D721Med (cell line): ENCODE measurements at regions not wholly inside any gene's neighbourhood (a gene's known extent, or its start where the extent isn't known, plus 50 kb on each side); places are given as distances from the start of the nearest gene placed in this dataset.
A peak's percentile ranks its signal among the peaks of the same experiment; 100 is the strongest.
"Not testable (repeated sequence)": the region's sequence is repeated elsewhere in the genome, so short reads cannot be mapped to it uniquely, and the experiment has no call there.

Experiments
- DNase-seq: peaks from one replicate; pipeline ENCODE4 v3.0.0; 2011; ENCODE audit warnings: low spot score; ENCODE audit not compliant: insufficient read length
- FAIRE-seq: peaks from 2 replicates; lab custom pipeline; 2011; peaks lifted over from hg19 to GRCh38; lab: Jason Lieb, UNC
- TF ChIP-seq, protein P1 (sequence below): IDR thresholded peaks from 2 replicates; pipeline ENCODE4 v1.5.1; 2012; ENCODE audit warnings: mild to moderate bottlenecking, control low read depth; ENCODE audit not compliant: insufficient read depth; ENCODE audit errors: missing control alignments

DNA sequence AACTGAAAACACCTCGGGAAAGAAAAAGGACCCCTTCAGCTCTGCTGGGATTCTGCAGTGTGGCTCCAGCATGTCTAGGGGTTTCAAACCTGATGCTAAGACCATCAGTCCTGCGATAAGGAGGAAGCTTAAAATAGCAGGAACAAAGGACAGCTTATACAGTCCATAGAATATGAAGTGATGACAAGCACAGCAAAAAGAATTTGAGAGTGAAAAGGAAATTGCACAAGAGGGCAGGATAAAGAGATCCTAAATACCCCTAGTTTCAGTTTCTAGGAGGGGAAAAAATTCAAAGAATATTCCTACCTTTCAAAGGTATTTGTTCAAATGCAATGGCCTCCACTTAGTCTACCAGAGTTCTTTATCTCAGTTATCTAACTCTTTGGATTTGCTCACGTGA lies 171.4 kb downstream of the TGFB2 start:
- DNase-seq = no peak
- FAIRE-seq = no peak
- TF ChIP-seq, protein P1, sequence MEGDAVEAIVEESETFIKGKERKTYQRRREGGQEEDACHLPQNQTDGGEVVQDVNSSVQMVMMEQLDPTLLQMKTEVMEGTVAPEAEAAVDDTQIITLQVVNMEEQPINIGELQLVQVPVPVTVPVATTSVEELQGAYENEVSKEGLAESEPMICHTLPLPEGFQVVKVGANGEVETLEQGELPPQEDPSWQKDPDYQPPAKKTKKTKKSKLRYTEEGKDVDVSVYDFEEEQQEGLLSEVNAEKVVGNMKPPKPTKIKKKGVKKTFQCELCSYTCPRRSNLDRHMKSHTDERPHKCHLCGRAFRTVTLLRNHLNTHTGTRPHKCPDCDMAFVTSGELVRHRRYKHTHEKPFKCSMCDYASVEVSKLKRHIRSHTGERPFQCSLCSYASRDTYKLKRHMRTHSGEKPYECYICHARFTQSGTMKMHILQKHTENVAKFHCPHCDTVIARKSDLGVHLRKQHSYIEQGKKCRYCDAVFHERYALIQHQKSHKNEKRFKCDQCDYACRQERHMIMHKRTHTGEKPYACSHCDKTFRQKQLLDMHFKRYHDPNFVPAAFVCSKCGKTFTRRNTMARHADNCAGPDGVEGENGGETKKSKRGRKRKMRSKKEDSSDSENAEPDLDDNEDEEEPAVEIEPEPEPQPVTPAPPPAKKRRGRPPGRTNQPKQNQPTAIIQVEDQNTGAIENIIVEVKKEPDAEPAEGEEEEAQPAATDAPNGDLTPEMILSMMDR = no peak

DNA sequence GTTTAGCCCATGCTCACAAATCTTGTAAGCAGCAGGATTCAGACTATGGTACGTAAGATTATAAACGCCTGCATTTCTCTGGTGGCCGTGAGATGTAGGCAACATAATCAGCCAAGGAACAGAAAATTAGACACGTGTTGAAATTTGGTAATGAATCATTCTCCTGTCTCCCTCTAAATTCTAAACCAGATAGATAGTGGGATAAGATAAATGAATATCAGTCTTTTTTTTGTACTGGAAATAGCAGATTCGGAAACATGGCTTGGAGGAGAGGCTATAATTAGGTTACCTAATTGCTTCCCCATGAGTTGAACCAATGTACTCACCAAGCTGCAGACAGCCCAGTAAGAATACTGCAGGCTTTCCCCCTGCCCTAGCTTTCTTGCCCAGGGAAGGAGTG lies 172.3 kb downstream of the TGFB2 start:
- FAIRE-seq = no peak
- no peak for DNase-seq
- TF ChIP-seq, protein P1 = no peak

DNA sequence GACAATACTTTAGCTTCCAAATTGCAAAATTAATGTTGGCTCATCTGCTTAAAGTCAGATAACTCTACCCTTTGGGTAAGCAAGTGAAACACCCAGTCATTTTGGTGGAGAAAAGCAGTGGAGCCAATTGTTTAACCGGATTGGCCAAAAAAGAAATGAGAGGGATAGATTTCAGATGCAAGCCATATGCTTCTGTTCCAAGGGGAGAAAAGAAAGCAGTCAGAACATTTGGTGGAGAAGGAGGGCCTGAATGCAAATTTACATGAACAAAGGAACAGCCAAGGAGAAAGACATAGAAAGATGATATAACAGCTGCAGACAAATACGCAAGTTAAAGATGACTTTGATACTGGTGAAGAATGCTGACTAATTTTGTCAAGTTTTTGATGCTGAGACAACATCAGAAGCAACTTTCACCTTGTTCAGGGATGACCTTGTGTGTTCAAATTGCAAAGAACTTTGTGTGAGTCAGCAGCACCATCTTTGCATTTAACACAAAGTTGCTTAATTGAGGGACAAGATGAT lies 173.1 kb downstream of the TGFB2 start:
- no peak for DNase-seq
- TF ChIP-seq, protein P1 = no peak
- FAIRE-seq = peak; percentile 46

DNA sequence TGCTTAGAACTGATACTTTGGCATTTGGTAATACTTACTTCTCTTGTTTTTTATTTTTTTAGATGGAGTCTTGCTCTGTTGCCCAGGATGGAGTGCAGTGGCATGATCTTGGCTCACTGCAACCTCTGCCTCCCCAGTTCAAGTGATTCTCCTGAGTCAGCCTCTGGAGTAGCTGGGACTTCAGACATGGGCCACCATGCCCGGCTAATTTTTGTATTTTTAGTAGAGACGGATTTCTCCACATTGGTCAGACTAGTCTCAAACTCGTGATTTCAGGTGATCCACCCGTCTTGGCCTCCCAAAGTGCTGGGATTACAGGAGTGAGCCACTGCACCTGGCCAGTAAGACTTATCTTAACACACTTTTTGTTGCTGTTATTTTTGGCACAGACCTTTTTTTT lies 175.5 kb downstream of the TGFB2 start:
- FAIRE-seq, DNase-seq: not testable (repeated sequence)

DNA sequence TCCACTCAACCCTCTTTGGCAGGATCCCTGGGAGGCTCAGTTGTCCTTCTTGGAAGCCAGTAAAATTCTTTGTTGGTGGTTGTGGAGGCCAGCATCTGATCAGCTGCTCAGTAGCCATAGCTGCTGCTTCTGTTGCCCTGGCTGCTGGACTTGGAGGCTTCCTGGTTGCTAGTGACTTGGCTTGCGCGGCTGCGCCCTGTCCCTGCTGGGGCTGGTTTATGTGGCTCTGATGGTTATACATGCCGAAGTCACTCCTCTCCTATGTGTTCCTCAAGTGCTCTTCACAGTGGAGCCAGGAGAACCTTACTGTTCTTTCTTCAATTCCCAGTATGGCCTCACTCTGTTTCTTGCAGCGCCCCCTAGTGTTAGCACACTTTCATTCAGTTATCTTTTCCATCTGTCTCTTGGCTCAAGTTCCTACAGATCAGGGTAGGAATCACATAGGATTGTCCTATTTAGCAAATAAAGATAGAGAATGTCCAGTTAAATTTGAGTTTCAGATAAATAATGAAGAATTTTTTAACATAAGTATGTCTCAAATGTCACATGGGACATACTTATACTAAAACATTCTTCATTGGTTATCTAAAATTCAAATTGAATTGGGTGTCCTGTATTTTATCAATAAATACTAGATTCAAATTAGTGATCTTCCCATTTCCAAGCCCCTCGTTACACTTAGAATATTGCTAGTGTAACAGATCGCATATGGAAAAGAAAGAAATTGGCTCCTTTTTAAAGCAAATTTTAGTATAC lies 176.5 kb downstream of the TGFB2 start:
- no peak for DNase-seq
- TF ChIP-seq, protein P1 = peak; percentile 50
- peak; percentile 72 for FAIRE-seq

DNA sequence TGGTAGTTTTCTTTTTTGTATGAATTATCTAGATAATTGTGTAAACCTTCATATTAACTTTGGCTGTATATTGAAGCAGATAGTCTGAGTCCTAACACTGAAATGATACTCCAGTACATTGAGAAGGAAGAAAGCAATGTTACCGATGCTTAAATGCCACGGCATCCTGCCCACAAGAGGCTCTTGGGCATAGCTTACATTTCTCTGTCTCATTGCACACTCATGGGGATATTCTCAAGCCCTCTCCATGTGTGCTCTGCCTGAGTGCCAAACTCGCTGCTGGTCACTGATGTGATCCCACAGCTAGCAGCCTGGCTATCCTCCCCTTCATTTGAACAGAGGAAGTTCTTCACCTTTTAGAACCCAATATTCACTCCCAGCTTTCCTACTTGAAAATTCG lies 179.4 kb downstream of the TGFB2 start:
- peak; percentile 46 for FAIRE-seq
- DNase-seq = no peak
- TF ChIP-seq, protein P1 = no peak

DNA sequence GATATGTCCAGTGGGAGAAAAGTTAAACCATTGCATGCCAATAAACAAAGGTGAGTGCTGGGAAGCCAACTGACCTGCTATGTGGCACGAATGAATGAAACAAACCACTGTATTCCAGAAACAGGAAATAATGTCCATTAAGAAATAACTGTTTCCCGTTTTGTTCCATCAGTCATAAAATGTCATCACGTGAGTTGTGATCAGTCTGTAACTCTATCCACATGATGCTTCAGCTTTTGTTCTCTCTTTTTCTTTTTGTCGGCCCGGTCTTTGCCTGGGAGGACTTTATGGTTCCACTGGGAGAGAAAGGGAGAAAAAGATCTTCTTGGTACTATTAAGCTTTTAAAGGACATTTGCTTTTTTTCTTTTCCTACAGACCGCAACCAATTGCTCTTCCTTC lies 179.9 kb downstream of the TGFB2 start:
- FAIRE-seq (no peak), DNase-seq (no peak)
- TF ChIP-seq, protein P1 = no peak
